ENCODE measurements at regions not wholly inside any gene's neighbourhood (a gene's known extent, or its start where the extent isn't known, plus 50 kb on each side); places are given as distances from the start of the nearest gene placed in this dataset.

DNA sequence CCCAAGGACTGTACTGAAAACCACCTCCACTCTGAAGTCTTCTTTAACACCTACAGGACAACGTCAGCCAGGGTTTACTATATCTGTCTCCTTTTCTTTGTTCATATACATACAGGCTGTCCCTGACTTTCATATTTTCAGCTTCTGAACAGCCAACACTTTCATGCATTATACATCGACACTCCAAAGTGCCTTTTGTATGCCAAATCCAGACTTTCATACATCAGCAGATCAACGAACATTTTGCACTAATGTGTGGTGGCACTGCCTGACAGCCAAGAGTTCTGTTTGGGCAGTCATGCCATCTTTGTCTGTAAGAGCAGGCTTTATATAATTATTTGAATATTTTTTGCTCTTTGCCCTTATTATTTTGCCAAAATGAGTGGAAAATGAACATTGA is 487.4 kb downstream of the CETN3 start:
- TF ChIP-seq, protein P1, sequence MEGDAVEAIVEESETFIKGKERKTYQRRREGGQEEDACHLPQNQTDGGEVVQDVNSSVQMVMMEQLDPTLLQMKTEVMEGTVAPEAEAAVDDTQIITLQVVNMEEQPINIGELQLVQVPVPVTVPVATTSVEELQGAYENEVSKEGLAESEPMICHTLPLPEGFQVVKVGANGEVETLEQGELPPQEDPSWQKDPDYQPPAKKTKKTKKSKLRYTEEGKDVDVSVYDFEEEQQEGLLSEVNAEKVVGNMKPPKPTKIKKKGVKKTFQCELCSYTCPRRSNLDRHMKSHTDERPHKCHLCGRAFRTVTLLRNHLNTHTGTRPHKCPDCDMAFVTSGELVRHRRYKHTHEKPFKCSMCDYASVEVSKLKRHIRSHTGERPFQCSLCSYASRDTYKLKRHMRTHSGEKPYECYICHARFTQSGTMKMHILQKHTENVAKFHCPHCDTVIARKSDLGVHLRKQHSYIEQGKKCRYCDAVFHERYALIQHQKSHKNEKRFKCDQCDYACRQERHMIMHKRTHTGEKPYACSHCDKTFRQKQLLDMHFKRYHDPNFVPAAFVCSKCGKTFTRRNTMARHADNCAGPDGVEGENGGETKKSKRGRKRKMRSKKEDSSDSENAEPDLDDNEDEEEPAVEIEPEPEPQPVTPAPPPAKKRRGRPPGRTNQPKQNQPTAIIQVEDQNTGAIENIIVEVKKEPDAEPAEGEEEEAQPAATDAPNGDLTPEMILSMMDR (conservative IDR thresholded peaks at IDR 0.05; ENCODE audit: low read depth, low read length), result no peak
- H3K4me3 ChIP-seq (ENCODE audit: low read length), result no peak overlapping the region
- no peak for DNase-seq (ENCODE audit: low read depth)

DNA sequence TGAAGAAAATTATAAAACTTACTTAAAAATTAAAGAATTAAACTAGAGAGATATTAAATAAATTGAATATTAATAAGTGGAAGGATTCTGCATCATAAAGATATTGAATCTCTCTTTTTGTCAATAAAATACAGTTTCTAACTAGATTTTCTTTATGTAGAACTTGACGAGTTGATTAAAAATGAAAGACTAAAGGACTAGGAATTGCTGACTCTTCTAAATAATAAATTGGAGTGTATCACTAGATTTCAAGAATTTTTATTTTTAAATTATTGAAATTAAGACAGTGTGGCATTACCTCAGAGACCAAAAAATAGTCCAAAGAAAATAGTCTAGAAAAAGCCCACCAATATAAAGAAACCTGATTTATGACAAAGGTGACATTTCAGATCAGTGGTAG is 492.4 kb downstream of the CETN3 start:
- H3K4me3 ChIP-seq (ENCODE audit: low read length), result no peak overlapping the region
- TF ChIP-seq, protein P1 (conservative IDR thresholded peaks at IDR 0.05; ENCODE audit: low read depth, low read length), result no peak
- no peak for DNase-seq (ENCODE audit: low read depth)

DNA sequence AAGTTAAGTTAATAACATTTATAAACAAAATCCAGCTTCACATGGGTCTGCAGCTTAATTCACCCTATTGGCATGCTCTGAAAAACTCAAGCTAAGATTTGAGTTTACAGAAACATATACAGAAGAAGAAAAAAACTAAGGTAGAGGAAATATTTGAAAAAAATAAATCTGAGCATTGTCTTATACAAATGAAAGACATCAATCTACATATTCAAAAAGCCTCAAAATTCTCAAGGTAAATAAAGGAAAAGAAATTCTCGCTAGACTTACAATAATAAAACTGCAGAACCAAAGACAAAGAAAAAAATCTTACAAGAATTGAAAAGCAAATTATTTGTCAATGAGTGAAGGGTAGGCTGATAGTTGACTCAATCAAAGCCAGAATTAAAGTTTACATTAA is 493.4 kb downstream of the CETN3 start:
- TF ChIP-seq, protein P1 (conservative IDR thresholded peaks at IDR 0.05; ENCODE audit: low read depth, low read length), result no peak
- no peak overlapping the region for H3K4me3 ChIP-seq (ENCODE audit: low read length)
- DNase-seq (ENCODE audit: low read depth), result no peak

DNA sequence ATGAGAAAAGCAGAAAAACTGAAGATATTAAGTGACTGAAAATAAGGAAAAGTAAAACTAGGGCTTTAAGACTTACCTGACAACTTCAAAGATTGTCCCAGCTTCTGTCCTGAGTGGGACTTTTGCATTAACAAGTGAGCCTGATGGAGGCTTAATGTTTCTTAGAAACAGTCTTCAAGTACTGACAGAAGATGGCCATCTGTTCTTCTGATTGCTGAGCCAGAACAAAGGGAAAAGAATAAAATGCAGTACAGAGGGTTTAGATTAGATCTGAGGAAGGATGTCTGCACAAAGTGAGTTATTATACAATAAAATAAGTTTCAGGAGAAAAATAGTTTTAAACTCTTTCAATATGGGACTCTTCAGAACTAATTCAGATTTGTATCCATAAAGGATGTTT is 500.7 kb downstream of the CETN3 start:
- TF ChIP-seq, protein P1 (conservative IDR thresholded peaks at IDR 0.05; ENCODE audit: low read depth, low read length), result no peak
- no peak overlapping the region for H3K4me3 ChIP-seq (ENCODE audit: low read length)
- DNase-seq (ENCODE audit: low read depth), result no peak

DNA sequence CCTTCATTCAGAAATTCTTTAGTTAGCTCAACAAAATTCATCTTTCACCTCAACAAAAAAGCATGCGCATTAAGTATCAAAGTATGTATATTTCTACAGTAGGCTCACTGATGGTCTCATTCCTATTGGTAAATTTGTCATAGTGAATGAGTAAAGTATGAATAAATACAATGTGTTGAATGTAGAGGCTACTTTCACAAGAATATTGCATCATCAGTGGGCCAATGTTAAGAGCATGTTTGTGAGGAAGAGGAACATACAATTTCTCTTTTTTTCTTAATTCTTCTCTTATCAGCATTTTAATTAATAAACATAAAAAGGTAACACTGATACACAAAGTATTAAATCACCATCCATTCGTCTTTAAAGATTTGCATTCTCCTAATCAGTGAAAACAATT is 505.1 kb downstream of the CETN3 start:
- TF ChIP-seq, protein P1 (conservative IDR thresholded peaks at IDR 0.05; ENCODE audit: low read depth, low read length), result no peak
- DNase-seq (ENCODE audit: low read depth), result no peak
- no peak overlapping the region for H3K4me3 ChIP-seq (ENCODE audit: low read length)

DNA sequence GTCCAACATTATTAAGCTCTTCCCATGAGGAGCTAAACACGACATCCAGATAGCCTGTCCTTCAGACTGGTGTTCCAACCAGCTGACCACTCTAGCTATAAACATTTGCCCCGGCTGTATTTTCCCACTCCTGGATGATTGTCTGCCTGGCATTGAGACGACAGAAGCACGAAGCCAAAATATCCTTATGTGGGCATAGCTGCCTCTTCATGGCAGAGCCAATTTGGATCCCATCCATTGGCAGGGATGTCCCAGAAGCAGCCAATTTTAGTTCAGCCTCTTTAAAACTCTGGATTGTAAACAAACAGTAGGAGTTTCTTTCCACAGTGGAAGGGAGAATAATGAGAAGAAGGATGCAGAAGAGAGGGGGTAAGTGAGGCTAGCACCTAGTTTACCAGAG is 507.6 kb downstream of the CETN3 start:
- H3K4me3 ChIP-seq (ENCODE audit: low read length), result no peak overlapping the region
- TF ChIP-seq, protein P1 (conservative IDR thresholded peaks at IDR 0.05; ENCODE audit: low read depth, low read length), result no peak

DNA sequence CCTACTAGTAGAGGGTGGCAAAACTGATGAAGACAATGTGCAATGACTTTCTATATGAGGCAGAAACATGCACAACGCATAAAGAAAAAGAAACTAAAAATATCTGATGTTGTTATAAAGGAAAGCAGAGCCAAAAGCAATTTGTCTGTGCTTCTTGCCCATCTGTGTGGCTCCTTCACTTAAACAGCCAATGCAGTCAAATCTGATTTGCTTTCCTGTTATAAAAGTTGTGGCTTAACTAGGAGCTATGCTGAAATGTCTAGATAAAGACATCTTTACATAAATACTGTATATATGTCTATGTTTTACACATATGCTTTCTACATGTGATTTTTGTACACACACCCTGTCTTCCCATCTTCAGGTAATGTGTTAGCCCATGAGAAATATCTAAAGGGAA is 508.2 kb downstream of the CETN3 start:
- H3K4me3 ChIP-seq (ENCODE audit: low read length), result no peak overlapping the region
- TF ChIP-seq, protein P1 (conservative IDR thresholded peaks at IDR 0.05; ENCODE audit: low read depth, low read length), result no peak
- DNase-seq (ENCODE audit: low read depth), result no peak

More for the DNA sequence above, 507.6 kb downstream of the CETN3 start:
- no peak for DNase-seq (ENCODE audit: low read depth)

All from retinal pigment epithelial cell (primary cell).